Stimulated activated naive CD8-positive, alpha-beta T cell treated with anti-CD3 and anti-CD28 coated beads, Interleukin-15, Interleukin-2, amounts not matched to agents 100 ng/mL and 50 ng/mL, for 24 hours (primary cell): ENCODE measurements at regions not wholly inside any gene's neighbourhood (a gene's known extent, or its start where the extent isn't known, plus 50 kb on each side); places are given as distances from the start of the nearest gene placed in this dataset.

Source experiments
- H3K27ac Mint-ChIP-seq: one replicate; pipeline ENCODE4 v1.8.0; 2021; ENCODE audit warnings: mild to moderate bottlenecking, mixed read lengths
- H3K27me3 Mint-ChIP-seq: one replicate; pipeline ENCODE4 v1.8.0; 2021; ENCODE audit warnings: mixed read lengths
- H3K36me3 Mint-ChIP-seq: one replicate; pipeline ENCODE4 v1.8.0; 2021; ENCODE audit warnings: low read depth, mixed read lengths
- H3K4me1 Mint-ChIP-seq: one replicate; pipeline ENCODE4 v1.8.0; 2021; ENCODE audit warnings: low read depth, mixed read lengths
- H3K4me3 Mint-ChIP-seq: one replicate; pipeline ENCODE4 v1.8.0; 2021; ENCODE audit warnings: mild to moderate bottlenecking, mixed read lengths
- H3K9me3 Mint-ChIP-seq: one replicate; pipeline ENCODE4 v1.8.0; 2021; ENCODE audit warnings: mixed read lengths

DNA sequence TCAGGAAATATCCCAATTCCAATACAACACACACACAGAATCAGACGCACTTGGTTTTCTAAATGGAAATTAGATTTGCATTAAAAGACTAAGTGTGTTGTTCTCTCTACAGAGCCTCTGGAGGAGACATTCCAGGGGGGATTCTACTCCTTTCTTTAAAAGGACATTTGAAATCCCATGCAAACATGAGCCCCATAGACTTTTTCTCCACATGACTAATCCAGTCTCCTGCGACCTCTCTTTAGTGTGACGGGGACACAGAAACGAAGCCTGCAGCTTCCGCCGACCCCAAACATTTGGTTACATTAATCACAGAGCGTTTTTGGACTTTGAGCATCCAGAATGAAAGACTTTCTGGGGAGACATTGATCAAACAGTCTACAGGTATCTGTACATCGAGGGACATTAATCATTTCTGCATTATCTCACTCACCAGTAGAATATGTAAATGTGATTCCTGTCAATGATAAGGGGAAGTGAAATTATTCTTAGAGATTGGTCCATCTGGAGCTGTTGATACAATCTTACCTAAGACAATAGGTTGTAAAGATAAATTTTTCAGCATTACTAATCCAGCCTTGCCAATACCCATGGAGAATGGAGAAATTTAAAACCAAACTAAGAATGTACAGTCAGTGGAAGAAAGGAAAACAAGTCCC is 103.4 kb upstream of the IRX3 start:
- H3K9me3 Mint-ChIP-seq, result no peaks in the 10 kb centered on the region
- peaks cover 16% of the 10 kb centered on the region for H3K27me3 Mint-ChIP-seq
- H3K4me1 Mint-ChIP-seq, result no peaks in the 10 kb centered on the region
- no peaks in the 10 kb centered on the region for H3K36me3 Mint-ChIP-seq
- no peak overlapping the region for H3K4me3 Mint-ChIP-seq
- no peak overlapping the region for H3K27ac Mint-ChIP-seq

DNA sequence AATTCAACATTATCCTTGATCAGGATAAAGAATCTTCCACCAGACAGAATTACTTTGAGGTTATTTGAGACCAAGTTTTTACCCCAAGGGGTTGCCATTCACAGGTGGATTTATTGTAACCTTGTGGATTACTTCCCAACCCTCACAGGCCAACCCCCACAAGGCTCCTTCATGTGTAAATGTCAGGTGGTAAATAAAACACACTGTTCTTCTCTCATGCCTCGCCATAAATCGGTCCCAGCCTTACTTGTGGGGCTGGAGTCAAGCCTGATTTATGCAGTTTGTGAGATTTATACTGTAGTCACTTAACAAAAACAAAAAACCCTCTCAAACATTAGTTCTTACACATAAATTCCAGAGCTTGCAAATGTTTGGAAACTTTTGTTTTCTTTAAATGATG is 98.6 kb upstream of the IRX3 start:
- no peak overlapping the region for H3K27ac Mint-ChIP-seq
- no peak overlapping the region for H3K4me3 Mint-ChIP-seq
- no peaks in the 10 kb centered on the region for H3K36me3 Mint-ChIP-seq
- peaks cover 26% of the 10 kb centered on the region for H3K9me3 Mint-ChIP-seq
- H3K4me1 Mint-ChIP-seq, result no peaks in the 10 kb centered on the region
- peaks cover 10% of the 10 kb centered on the region for H3K27me3 Mint-ChIP-seq

DNA sequence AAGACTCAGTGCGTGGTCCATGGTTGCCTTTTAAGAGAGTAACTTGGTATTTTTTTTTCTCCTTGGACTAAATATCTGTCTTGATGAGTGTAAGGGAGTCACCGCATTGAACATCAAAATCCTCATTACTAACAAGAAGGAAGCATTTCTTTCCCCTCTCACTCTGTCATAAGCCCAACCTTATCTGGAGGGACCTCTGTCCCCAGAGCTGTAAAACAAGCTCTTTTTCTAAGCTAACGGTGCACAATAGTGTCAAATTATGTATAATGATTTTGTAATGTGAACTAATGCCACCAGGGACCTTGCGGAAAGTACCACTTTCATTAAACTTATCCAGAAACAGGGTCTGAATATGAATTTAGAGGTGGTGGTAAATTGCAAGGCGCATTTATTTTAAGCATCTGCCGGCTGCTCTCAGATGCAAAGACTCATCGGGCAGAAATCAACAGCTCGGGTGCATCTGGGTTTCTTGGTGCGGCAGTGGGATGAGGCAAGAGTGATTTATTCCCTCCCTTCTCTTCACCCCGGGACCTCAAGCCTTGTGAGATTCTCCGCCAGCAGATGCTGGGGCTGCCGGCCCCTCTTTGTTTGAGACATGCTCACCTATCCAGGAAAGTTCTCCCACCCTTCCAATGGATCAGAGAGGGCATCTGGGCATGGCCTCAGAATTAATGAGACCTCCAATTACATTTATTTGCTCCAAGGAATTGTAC is 95.2 kb upstream of the IRX3 start:
- Mint-ChIP-seq H3K27me3 (peaks cover 21% of the 10 kb centered on the region), H3K9me3 (peaks cover 46% of the 10 kb centered on the region), H3K4me1 (no peaks in the 10 kb centered on the region), H3K4me3 (no peak overlapping the region), H3K36me3 (no peaks in the 10 kb centered on the region), H3K27ac (no peak overlapping the region)

DNA sequence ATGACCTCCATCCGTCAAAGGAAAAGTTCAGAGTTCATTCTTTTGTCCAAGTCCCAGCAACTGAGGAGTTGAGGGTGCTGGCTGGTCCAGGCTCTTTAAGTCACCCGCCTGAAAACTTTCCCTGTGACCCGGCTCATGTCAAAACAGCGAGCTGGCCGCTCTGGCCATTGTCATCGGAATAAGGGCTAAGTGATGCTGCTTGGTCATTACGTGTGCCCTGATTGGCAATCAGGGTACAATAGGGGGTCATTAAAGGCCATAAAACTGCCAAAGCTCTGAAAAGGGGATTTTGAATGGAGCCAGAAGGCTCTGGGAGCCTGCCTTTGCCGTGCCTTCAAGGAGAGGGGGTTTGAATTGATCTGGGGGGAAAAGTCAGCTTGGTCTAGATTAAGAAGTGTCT is 88.5 kb upstream of the IRX3 start:
- H3K4me3 Mint-ChIP-seq, result no peak overlapping the region
- peaks cover 9% of the 10 kb centered on the region for H3K4me1 Mint-ChIP-seq
- H3K27me3 Mint-ChIP-seq, result peaks cover 62% of the 10 kb centered on the region
- peaks cover 21% of the 10 kb centered on the region for H3K9me3 Mint-ChIP-seq
- no peaks in the 10 kb centered on the region for H3K36me3 Mint-ChIP-seq
- no peak overlapping the region for H3K27ac Mint-ChIP-seq

DNA sequence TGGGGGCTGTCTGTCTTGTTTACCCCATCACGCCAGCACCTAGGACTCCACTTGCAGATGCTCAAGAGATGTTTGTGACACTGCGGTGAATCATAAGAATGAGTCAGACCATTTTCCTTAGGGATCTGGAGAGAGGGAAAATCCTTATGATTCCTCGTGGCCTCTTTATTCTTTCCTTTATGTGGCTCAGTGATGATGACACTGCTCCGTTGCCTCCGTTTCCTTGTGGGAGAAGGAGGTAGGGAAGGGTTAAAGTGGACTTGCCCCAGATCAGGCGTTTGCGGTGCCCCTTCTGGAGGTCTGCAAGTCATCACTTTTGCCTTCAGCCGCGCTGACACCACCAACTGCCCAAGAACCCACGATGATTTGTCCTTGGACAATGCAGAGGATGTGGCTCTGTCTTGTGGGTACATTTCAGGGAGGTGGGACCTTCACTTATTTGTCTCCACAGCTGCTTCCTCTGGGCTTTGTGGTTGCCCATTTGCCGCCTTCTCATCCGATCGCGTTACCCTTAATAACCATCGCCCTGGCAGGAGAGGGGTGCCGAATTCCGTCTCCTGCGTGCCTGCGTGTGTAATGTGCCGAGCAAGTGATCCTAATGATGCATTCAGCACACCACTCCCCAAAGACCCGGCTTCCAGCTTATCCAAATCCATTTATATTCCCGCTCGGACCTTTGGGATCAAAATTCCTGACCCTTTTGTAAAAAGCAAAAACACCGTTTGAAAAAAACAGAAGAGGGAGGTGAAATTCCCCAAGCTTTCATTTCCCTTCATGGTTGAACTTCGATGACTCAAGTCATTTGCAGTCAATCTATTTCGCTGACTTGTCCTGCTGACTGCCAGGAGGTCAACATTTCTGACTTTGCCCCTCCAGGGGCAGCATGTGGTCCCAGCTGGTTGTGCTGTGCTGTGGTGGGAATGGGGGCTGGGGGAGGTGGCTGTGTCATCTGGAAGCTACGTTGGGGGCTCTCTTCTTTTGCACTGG is 87.2 kb upstream of the IRX3 start:
- H3K27ac Mint-ChIP-seq, result no peak overlapping the region
- peaks cover 12% of the 10 kb centered on the region for H3K9me3 Mint-ChIP-seq
- no peaks in the 10 kb centered on the region for H3K36me3 Mint-ChIP-seq
- peaks cover 9% of the 10 kb centered on the region for H3K4me1 Mint-ChIP-seq
- peaks cover 66% of the 10 kb centered on the region for H3K27me3 Mint-ChIP-seq
- no peak overlapping the region for H3K4me3 Mint-ChIP-seq

DNA sequence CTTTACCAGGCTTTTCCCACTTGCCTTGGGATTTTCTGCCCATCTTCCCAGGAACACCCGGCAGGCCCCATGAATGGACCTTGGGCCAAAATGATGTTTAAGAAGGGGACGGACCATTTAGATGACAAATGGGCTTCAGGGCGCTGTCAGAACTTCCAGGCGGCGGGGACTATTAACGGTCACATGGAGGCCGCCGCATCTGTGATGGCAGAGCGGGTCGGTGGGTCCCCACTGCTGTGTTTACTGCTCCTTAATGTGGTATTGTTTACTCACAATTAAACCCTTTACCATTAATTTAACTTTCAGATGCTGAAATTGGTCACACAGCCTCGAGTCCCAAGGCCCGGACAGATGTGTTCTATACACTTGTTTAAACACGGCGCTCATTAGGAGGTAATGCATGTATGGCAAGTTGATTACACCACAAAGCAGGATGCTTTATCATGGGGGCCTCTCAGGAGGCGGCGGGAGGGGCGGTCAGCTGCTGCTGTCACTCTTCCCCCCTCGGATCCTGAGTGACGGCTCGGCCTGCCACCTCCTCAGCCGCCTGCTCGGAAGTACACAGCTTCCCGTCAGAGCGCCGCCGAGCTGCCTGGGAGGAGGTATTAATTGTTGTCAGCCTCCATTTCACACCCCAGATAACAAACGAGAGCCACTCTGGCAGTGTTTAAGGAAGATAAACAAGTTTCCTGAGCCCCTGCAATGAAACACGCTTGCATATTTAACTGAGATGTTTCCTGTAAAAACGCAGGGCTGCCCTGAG is 83.9 kb upstream of the IRX3 start:
- H3K4me3 Mint-ChIP-seq, result no peak overlapping the region
- no peaks in the 10 kb centered on the region for H3K36me3 Mint-ChIP-seq
- no peaks in the 10 kb centered on the region for H3K9me3 Mint-ChIP-seq
- peaks cover 46% of the 10 kb centered on the region for H3K27me3 Mint-ChIP-seq
- H3K4me1 Mint-ChIP-seq, result peaks cover 9% of the 10 kb centered on the region
- no peak overlapping the region for H3K27ac Mint-ChIP-seq

DNA sequence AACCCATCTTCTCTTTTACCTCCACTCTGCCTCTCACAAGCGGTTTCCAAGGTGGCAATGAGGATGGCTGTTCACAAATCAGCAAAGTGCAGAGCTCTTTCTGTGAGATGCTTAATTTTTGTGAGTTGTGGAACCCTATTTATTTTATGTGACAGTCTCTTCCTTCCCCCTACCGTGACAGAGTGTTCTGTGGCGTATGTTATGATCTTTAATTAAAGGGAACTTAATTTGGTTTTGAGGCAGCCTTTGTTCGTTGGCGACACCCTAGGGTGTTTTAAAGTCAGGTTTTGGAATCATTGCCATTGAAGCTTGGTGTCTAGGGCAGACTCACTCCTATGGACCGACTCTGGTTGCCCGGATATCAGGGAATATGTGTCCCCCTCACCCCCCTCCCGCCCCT is 83.3 kb upstream of the IRX3 start:
- Mint-ChIP-seq H3K4me1 (peaks cover 9% of the 10 kb centered on the region), H3K4me3 (no peak overlapping the region), H3K9me3 (no peaks in the 10 kb centered on the region), H3K27ac (no peak overlapping the region), H3K27me3 (peaks cover 42% of the 10 kb centered on the region), H3K36me3 (no peaks in the 10 kb centered on the region)

DNA sequence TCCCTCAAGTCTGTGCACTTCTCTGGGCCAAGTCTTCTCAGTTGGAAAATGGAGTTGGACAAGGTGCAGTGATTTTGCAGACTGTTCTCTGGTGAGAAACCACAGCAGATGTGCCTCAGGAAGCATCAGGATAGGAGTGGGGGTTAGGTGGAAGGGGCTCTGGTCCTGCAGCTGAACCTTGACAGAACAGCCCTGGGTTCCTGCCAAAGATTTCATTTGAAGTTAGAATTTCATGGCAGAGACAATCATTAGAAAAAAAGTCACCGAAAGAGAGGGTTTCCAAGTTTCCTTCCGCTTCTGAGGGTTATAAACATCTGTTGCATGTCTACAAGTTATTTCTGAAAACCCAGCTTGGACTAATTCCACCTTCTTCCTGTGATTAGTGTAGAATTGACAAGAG is 80.4 kb upstream of the IRX3 start:
- H3K36me3 Mint-ChIP-seq, result no peaks in the 10 kb centered on the region
- no peaks in the 10 kb centered on the region for H3K4me1 Mint-ChIP-seq
- no peaks in the 10 kb centered on the region for H3K9me3 Mint-ChIP-seq
- H3K4me3 Mint-ChIP-seq, result no peak overlapping the region
- no peak overlapping the region for H3K27ac Mint-ChIP-seq
- H3K27me3 Mint-ChIP-seq, result peaks cover 46% of the 10 kb centered on the region

DNA sequence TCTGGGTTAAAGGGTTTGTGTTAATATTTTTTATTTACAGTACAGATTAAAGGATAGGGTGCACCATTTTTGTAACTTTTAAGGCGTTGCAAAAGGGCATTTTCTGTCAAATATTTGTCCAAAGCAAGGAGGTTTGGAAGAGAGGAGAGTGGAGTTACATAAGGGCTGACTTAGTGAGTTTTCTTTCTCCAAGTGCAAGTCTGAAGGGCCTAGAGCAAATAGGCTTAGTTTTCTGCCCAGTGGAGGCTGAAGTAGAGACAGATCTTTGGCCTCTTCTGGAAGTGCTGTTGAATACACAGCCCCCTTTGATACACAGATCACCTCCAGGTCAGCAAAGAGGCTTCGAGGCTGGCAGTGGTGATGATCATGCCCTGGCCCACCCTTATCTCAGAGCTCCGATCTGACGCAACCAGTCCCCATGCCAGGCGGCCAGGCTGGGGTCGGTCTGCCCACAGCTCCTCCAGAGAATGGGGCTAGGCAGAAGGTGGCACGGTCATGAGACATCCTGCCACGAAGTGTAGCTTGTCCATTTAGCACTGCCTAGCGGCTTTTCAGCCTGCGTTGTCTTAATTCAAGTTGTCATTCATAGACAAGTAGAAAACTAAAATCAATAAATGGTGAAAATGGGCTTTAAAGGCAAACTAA is 79.5 kb upstream of the IRX3 start:
- Mint-ChIP-seq H3K4me3 (no peak overlapping the region), H3K9me3 (no peaks in the 10 kb centered on the region), H3K36me3 (no peaks in the 10 kb centered on the region), H3K27me3 (peaks cover 50% of the 10 kb centered on the region), H3K4me1 (no peaks in the 10 kb centered on the region), H3K27ac (no peak overlapping the region)

DNA sequence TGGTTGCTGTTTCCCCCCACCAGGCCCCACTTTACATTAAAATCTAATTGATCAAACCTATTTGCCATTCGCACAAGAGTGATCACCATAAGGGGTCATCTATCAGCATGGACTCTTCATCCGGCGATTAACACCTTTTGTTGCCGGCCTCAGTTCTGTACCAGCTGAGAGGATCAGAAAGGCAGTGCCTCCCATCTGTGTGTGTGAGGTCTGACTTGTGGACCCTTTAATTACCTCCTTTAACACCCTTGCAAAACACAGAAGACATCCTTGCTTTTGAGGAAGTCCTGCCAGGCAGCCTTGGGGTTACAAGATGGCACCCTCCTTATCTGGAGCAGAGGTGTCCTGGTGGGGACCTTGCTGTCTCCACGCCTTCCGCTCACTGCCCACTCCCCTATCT is 77.2 kb upstream of the IRX3 start:
- Mint-ChIP-seq H3K27ac (no peak overlapping the region), H3K27me3 (peaks cover 45% of the 10 kb centered on the region), H3K4me1 (no peaks in the 10 kb centered on the region), H3K9me3 (no peaks in the 10 kb centered on the region), H3K36me3 (no peaks in the 10 kb centered on the region), H3K4me3 (no peak overlapping the region)

DNA sequence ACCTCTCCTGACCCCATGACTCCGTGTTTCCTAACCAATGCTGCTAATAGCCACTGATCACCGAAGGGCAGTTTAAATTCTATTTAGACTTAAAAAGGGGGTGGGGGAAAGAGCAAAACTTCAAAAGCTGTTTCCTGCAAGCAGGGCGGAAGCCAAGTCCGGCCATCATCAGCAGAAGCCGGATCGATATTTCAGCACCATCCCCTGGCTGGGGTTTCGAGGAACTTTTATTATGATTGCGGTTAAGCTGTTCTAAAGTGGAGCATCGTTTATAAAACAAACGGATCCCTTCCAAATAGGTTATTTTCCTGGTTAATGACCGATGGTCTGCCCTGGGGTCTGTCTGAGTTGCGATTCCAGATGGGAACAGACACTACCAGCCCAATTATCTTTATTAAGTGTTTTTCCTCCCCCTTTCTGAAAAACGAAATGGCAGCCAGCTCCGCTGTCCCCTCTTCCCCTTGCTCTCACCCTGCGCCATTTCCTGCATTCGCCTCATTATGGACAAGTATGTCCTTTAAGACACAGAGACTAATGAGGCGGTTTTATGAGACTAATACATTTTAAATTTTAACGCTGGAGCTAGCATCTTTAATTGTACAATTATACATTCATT is 76.1 kb upstream of the IRX3 start:
- Mint-ChIP-seq H3K27ac (no peak overlapping the region), H3K4me1 (no peaks in the 10 kb centered on the region), H3K4me3 (no peak overlapping the region), H3K36me3 (no peaks in the 10 kb centered on the region), H3K27me3 (peaks cover 47% of the 10 kb centered on the region), H3K9me3 (no peaks in the 10 kb centered on the region)

DNA sequence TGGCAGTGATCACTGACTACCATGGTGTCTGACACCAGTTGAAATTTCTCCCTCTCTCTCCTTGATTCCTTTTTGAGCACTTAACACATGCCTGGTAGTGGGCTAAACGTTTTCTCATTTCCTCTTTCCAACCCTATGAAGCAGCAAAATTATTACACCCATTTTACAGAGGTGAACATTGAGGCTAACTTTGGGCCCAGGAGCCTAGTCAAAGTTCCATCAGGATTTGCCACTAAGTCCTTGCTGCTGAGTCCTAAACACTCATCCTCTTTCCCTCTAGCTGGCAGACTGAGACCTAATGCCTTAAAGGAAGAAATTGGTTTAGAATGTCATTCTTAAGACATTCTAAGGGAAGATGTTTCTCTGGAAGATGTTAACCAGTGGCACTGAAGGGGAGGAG is 74.7 kb upstream of the IRX3 start:
- peaks cover 51% of the 10 kb centered on the region for H3K27me3 Mint-ChIP-seq

DNA sequence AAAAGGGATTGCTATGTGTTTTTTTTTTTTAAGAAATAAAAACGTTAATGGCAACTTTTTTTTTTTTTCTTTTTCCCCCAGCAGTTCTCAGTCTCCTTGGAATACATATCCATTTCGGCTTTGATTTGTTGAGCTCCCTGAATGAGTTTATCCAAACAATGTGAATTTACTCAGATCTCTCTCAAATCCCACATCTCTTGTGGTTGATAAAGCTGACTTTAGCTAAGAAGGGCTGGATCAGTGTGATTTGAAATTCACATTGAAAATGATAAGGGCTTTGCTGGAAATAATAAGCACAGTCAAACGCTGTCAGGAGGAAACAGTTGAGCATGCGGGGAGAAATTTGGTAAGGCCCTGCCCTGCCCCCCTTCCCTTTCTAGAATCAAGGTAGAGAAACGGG is 74.1 kb upstream of the IRX3 start:
- Mint-ChIP-seq H3K4me1 (no peaks in the 10 kb centered on the region), H3K9me3 (no peaks in the 10 kb centered on the region), H3K36me3 (no peaks in the 10 kb centered on the region), H3K27ac (no peak overlapping the region), H3K27me3 (peaks cover 51% of the 10 kb centered on the region), H3K4me3 (no peak overlapping the region)

More for the DNA sequence above, 74.7 kb upstream of the IRX3 start:
- Mint-ChIP-seq H3K9me3 (no peaks in the 10 kb centered on the region), H3K27ac (no peak overlapping the region), H3K36me3 (no peaks in the 10 kb centered on the region), H3K4me3 (no peak overlapping the region), H3K4me1 (no peaks in the 10 kb centered on the region)

DNA sequence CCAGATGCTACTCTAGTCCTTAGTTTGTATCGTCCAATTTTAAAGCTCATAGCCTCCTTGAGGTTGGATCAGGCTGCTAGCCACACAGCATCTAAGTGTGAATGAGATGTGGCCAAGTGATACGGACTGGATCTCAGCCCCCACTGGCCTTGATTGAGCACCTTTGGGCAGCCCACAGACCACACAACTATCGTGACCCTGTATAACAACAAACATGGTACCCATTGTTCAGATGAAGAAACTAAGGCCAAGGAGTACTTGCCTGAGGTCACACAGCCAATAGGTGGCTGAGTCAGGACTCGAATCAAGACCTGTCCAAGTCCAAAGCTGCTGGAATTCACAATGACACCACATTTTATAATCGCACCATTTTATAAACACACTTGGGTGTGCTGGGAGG is 73.0 kb upstream of the IRX3 start:
- H3K4me3 Mint-ChIP-seq, result no peak overlapping the region
- peaks cover 4% of the 10 kb centered on the region for H3K9me3 Mint-ChIP-seq
- peaks cover 47% of the 10 kb centered on the region for H3K27me3 Mint-ChIP-seq
- H3K4me1 Mint-ChIP-seq, result no peaks in the 10 kb centered on the region
- no peak overlapping the region for H3K27ac Mint-ChIP-seq
- H3K36me3 Mint-ChIP-seq, result no peaks in the 10 kb centered on the region
